NCI-H446 treated with DMSO at 0.1 percent for 48 hours (cell line): ENCODE measurements at regions not wholly inside any gene's neighbourhood (a gene's known extent, or its start where the extent isn't known, plus 50 kb on each side); places are given as distances from the start of the nearest gene placed in this dataset.
"Not testable (repeated sequence)": the region's sequence is repeated elsewhere in the genome, so short reads cannot be mapped to it uniquely, and the experiment has no call there.

Source experiments
- DNase-seq: peaks from one replicate; lab custom pipeline; 2025; lab: John Stamatoyannopoulos, UW

DNA sequence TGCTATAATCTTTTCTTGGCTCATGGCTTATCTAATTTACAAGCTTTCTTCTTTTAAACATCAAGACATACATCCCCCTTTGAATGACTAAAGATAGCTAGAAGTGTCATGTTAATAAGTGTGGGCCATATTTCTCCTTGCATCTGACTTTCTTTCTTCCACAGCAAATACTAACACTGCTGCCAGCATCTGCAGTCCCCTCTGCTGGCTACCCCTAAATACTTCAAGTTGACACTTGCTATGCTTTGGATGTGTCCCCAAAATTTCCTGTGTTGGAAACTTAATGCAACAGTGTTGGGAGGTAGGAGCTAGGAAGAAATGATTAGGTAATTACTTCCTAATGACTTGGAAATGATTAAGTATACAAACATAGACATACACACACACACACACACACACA, 459.0 kb upstream of the ST8SIA4 start:
- DNase-seq, result no peak

DNA sequence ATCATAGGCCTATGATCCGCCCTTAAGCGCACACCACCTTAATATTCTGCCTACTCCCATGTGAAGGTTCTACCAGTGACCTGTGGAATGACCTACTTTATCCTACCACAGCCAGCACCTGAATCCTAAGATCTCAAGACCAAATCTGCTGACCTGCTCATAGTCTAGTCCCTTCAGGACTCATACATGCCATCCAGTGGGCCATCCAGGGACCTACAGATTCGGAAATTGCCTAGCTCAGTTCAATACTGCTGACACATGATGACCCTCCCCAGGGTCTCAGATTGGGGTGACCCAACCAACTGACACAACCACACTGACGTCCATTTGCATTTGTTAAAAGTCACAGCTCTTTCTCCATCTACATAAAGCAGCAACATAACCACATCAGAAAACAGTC, 443.8 kb upstream of the ST8SIA4 start:
- no peak for DNase-seq

DNA sequence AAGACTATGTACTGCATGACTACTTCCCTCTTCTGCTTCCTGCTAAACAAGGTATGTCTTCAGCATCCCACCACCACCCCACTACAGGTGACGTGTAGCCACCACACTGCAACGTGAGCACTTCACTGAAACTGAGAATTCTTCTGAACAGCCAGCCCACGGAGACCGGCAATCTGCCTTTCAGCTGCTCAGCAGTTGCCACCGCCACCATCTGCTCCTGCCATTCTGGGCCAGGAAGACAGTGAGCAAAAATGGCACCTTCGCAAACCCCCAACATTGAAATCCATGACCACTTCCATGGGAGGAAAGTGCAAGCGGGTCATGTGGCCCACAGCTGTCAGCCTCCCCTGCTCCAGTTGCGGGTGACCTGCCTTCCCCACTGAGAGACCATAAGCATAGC, 443.4 kb upstream of the ST8SIA4 start:
- no peak for DNase-seq

DNA sequence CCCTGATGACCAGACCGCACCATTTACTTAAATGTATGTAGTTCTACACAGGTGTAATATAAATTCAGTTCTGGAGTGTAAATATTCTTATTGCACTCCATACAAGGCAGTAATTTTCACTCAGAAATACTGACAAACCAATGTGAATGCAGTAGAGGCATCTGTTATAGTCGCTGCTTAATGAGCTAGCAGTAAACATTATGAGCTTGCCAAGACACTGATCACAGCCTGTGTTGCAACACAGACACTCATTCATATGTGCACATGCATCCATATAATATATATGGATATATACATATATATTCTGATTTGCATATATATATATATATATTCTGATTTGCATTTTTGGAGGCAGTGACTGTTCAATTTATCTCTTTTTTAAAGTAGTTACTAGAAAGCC, 435.1 kb upstream of the ST8SIA4 start:
- peak; percentile 11 for DNase-seq

DNA sequence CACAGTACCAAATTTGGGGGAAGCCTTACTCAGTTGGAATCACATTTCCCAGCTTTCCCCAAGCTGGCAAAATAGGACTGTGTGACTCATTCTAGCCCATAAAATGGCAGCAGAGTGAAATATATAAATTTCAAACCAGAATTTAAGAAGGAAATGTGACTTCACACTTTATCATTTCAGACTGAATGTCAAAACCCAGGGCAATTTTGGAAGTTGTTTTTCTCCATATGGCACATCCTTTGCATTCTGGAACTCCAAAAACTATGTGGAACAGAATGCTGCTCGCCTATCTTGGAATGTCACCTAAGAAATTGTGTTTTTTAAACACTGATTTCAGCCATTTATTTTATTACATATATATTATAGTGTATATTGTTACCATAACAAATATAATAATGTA, 424.7 kb upstream of the ST8SIA4 start:
- no peak for DNase-seq

DNA sequence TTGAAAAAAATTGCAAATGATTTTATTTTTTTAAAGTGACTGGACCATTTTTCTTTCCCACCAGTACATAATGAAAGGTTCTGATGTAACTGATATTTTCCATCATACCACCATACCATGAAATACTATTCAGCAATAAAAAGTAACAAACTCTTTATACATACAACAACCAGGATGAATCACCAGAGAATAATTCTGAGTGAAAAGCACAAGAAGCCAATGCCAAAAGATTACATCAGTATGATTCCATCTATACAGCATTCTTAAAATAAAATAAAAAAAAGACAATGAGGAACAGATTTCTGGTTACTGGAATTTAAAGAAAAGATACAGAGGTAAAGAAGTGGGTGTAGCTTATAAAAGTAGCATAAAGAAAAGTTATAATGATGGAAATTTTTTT, 423.7 kb upstream of the ST8SIA4 start:
- DNase-seq, result no peak

DNA sequence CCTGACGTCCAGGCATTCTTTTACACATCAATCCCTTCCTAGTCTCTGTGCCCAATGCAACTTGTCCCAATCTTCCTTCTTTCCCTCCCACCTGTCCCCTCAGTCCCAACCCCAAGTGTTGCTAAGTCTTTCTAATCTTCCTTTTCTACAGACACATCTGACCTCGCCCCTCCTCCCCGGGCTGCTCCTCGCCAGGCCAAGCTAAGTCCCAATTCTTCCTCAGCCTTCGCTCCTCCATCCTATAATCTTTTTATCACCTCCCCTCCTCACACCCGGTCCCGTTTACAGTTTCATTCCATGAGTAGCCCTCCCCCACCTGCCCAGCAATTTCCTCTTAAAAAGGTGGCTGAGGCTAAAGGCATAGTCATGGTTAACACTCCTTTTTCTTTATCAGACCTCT, 413.3 kb upstream of the ST8SIA4 start:
- DNase-seq, result not testable (repeated sequence)

DNA sequence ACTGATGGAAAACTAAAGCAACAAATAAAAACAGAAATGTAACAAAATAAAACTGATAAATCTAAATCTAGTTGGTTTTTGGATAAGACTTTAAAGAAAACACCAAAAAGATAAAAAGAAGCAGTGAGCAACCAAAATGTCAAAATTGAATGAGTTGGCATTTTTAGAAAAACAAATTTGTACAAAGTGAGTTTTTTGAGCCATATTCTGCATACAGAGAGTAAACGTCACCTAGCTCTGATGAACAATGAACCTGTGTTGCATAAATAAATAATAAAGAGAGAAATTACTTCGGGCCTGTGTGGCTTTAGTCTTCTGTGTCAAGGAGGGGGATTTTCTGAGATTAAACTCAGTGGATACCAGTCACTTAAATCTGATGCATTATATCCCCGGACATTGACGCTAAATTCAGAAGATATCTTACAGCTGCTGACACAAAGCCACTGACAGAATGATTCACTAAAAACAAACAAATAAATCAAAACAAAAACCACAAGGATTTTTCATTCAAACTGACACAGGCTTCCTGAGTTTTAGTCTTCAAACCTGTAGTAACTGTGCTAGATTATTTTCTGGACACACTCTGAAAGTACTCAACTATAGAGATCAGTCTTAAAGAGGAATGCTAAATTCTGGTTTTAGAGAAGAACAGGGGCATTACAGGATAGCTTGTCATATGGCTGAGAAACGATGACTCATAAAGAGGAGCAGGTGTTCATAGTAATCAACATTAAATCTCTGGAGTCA, 403.5 kb upstream of the ST8SIA4 start:
- peak; percentile 44 for DNase-seq

DNA sequence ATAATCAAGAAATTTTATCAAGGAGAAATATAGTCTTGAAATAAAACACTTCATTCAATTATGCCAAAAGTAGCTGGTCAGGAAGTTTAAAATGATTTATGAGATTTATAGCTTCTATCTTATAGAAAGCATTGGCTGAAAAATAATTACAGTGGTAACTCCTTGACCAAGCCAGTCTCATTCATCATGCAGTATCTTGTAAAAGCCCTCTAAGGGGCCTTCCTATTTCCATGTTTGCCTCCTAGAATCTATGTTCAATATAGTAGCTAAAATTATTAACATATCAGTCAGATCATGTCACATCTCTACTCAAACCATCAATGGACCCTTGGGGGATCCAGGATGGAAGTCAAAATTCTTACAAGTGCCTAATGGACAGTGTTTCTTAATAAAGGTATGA, 393.4 kb upstream of the ST8SIA4 start:
- DNase-seq, result no peak

DNA sequence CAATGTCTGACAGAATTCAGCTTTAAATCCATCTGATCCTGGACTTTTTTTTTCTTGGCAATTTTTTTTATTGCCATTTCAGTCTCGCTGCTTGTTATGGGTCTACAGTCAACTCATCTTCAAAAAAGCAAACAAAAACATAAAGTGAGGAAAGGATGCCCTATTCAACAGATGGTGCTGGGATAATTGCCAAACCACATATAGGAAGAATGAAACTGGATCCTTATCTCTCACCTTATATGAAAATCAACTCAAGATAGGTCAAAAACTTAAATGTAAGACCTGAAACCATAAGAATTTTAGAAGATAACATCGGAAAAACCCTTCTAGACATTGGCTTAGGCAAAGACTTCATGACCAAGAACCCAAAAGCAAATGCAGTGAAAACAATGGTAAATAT, 389.1 kb upstream of the ST8SIA4 start:
- no peak for DNase-seq

DNA sequence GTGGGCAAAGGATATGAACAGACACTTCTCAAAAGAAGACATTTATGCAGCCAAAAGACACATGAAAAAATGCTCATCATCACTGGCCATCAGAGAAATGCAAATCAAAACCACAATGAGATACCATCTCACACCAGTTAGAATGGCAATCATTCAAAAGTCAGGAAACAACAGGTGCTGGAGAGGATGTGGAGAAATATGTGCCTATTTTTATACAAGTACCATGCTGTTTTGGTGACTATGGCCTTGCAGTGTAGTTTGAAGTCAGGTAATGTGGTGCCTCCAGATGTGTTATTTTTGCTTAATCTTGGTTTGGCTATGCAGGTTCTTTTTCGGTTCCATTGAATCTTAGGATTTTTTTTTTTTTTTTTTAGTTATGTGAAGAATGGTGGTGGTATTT, 387.7 kb upstream of the ST8SIA4 start:
- DNase-seq, result not testable (repeated sequence)

DNA sequence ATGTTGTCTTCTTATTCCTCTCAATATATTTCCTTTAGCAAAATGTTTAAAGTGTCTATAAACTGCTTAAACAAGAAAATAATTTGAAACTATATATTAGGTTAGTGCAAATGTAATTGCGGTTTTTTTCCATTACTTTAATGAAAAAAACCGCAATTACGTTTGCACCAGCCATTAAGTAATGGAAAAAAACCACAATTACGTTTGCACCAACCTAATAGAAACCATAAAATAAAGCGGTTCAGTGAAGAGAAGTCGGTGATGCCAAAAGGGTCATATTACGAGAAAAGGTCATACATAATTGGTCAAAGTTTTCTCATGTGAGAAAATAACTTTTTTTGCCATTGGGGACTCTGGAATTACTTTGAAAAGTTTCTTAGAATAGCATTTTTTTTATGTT, 385.6 kb upstream of the ST8SIA4 start:
- DNase-seq, result no peak

DNA sequence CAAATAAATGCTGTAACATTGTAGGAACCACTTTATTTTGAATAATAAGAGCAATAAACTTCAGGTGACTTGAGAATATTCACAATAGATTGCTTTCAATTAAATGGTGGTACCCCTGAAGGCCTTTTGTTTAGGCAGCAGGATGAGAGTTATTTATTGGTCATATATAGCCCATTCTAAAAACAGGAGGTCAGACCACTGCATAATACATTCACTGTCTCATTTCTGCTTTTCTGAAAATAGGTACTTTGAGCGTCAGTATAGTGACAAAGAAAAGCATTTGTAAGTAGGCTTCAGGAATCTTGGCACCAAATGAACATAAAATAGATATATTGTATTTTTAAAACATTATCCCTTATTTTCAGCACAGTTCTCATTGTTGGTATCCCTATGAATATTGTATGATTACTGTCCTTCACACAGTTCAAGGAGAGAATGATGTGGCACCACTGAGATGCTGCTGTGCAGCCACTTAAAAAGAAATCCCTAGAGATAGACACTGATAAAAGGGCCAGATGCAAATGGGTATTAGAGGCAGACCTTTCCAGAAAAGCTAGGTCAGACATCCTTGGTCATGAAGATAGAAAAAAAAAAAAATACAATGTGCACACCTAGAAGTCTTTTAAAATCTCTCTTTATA, 381.8 kb upstream of the ST8SIA4 start:
- DNase-seq, result no peak

DNA sequence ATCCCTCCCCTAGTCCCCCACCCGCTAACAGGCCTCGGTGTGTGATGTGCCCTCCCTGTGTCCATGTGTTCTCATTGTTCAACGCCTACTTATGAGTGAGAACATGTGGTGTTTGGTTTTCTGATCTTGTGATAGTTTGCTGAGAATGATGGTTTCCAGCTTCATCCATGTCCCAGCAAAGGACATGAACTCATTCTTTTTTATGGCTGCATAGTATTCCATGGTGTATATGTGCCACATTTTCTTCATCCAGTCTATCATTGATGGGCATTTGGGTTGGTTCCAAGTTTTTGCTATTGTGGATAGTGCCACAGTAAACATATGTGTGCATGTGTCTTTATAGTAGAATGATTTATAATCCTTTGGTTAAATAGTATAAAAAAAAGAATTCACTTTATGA, 380.9 kb upstream of the ST8SIA4 start:
- DNase-seq, result not testable (repeated sequence)

DNA sequence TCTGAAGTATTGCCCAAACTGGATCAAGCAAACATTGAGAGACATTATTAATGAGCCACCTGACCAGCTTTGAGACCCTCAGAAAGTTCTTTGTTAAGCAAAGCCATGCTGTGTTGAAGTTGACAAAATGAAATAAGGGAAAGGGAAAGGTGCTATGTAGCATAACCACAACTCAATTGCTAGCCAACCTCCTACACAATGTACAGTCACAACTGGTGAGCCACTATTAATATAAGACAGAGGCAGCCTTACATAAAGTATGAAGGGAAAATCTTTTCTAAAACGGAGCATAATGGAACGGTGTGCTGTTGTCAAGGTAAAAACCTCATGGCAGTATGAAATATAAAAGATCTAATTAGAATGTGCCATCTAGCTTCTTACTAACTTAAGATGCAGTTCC, 375.8 kb upstream of the ST8SIA4 start:
- DNase-seq, result no peak

DNA sequence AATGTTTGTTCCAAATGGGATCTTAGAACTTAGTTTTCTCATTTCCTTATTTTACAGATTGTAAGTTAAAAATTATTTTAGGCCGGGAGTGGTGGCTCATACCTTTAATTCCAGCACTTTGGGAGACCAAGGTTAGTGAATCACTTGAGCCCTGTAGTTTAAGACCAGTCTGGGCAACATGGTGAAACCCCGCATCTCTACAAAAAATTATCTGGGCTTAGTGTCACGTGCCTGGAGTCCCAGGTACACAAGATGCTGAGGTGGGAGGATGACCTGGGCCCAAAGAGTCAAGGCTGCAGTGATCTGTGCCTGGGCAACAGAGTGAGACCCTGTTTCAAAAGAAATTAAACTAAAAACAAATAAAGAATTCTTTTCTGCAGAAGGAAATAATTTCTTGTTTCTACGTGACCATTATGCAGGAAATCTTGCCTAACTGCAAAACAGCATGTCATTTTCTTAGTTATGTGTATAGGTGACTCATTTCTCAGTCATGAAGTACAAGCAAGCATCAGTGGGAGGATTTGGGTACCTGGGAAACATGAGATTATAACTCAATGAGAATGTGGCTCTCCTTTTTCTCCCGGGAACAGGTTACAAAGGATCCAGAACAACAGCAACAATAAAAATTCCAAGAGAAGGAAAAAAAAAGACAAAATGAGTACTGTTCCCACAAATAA, 375.1 kb upstream of the ST8SIA4 start:
- DNase-seq, result no peak

DNA sequence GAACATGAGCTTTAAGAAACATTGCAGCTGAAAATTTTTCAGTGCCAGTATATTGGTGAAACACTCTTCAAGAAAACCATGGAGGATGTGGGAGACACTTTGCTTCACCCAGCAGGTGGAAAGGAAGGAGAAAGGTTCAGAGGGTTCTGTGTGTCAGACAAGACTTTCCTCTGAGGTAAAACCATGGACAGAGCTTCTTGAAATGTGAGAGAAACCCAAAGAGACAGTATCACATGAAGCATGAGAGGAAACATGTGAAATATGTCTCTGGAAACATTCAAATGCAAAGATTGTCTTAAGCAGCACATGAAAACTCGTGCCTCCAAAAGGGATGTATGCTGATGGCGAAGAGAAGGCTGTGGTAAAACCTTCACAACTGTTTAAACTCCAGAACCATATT, 368.9 kb upstream of the ST8SIA4 start:
- DNase-seq, result no peak

DNA sequence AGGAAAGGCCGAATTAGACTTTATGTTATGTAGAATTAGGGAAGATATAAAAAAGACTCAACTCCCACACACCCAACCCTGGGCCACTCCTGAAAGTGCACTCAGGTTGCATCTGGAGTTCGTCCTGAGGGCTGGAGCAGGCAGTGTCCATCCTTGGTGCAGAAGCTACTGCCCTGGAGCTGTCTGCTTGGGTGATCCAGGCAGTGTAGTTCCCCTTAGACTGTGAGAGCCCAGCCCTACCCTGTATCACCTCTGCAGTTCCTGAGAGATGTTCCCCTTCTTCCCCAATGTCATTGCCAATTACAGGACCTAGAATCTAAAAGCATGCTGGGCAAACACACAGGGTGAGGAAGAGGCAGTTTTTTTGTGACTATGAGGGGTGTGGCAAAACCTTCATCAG, 368.3 kb upstream of the ST8SIA4 start:
- no peak for DNase-seq

DNA sequence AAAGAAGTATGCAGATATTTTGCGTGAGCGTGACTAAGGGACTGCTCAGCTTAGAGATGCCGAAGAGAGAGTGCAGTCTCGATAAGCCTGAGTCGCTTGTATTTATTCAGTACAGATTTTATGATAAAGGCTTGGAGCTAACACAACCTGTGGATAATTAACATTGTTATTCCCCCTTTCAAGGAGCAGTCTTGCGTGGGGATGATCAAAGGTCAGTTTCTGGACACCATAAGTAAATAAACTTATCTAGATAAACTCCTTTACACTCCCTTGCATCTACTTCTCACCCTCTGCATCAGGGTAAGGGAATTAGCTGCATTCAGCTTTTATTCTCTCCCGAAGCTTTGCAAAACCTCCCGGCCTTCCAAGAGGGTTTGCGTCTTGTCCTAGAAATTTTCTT, 357.8 kb upstream of the ST8SIA4 start:
- DNase-seq, result no peak

DNA sequence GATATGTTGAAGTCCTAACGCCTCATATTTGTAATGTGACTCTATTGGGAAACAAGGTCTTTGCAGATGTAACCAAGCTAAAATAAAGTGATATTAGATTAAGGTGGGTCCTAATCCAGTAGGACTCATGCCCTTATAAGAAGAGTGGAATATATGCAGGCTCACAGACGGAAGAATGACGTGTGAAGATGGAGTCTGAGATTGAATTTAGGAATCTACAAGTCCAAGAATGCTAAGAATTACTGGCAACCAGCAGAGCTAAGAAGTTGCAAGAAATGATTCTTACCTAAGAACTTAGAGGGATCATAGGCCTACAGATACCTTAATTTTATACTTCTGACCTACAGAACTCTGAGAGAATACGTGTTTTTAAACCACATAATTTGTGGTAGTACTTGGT, 350.0 kb upstream of the ST8SIA4 start:
- DNase-seq, result no peak

DNA sequence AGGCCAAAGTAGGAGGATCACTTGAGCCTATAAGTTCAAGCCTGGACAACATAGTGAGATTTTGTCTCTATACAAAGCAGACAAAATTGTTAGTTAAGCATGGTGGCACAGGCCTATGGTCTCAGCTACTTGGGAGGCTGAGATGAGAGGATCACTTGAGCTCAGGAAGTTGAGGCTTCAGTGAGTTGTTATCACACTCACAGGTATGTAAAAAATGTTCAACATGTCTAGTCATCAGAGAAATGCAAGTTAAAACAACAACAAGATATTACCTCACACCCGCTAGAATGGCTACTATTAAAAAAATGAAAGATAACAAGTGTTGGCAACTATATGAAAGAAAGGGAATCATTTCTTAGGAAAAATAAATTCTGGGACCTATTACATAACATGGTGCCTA, 341.5 kb upstream of the ST8SIA4 start:
- DNase-seq, result no peak

DNA sequence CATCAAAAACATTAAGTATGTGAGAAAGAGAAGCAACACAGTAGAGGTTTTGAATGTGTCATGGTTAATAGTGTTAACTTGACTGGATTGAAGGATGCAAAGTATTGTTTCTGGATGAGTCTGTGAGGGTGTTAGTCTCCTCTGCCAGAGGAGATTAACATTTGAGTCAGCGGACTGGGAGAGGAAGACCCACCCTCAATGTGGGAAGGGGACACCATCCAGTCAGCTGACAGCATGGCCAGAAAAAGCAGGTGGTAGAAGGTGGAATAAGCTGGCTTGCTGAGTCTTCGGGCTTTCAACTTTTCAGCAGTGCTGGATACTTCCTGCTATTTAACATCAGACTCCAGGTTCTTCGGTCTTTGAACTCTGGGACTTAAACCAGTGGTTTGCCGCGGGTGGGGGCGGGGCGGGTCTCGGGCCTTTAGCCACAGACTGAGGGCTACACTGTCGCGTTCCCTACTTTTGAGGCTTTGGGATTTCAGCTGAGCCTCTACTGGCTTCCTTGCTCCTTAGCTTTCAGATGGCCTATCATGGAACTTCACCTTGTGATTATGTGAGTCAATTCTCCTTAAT, 309.9 kb upstream of the ST8SIA4 start:
- no peak for DNase-seq

DNA sequence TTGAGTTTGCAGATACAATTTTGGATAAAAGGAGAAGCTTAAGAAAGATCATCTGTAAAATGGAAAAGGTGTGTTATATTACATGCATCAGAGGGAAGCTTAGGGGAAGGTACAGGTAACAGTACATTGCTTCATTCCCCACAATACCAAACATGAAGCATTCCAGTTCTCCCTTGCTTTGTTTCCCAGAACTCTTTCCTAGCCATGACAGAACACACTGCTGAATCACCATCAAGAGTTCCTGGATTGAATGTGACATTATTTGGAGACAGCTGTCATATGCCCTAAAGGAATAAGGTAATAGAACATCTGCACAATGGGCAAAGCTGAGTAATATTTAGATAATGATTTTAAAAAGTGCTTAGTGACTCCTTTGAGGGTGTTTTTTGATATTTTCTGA, 303.5 kb upstream of the ST8SIA4 start:
- no peak for DNase-seq
